ENCODE measurements at regions not wholly inside any gene's neighbourhood (a gene's known extent, or its start where the extent isn't known, plus 50 kb on each side); places are given as distances from the start of the nearest gene placed in this dataset.

DNA sequence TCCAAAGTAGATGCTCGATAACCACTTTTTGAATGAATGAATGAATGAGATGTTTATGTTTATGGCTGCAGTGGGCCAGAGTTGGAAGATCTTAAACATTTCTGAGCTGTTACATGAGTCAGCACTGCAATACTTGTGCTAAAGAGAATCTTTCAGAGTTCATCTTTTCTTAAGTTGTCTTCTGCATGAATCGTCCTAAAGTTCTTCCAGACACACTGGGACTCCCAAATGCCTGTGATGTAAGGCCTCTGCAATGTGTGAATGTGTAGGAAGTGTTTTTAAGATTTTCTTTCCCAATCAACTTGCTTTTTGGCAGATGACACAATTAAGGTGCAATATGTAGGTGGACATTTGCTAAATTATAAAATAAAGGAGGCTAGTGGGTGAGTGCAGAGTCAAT lies 50.3 kb upstream of the TRIM9 start:
- Histone ChIP-seq H3K27ac (no peak overlapping the region), H3K4me3 (no peak overlapping the region)
- no peak for DNase-seq (ENCODE audit: low spot score)
- TF ChIP-seq, protein P1, sequence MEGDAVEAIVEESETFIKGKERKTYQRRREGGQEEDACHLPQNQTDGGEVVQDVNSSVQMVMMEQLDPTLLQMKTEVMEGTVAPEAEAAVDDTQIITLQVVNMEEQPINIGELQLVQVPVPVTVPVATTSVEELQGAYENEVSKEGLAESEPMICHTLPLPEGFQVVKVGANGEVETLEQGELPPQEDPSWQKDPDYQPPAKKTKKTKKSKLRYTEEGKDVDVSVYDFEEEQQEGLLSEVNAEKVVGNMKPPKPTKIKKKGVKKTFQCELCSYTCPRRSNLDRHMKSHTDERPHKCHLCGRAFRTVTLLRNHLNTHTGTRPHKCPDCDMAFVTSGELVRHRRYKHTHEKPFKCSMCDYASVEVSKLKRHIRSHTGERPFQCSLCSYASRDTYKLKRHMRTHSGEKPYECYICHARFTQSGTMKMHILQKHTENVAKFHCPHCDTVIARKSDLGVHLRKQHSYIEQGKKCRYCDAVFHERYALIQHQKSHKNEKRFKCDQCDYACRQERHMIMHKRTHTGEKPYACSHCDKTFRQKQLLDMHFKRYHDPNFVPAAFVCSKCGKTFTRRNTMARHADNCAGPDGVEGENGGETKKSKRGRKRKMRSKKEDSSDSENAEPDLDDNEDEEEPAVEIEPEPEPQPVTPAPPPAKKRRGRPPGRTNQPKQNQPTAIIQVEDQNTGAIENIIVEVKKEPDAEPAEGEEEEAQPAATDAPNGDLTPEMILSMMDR (IDR thresholded peaks at IDR 0.05) = no peak

DNA sequence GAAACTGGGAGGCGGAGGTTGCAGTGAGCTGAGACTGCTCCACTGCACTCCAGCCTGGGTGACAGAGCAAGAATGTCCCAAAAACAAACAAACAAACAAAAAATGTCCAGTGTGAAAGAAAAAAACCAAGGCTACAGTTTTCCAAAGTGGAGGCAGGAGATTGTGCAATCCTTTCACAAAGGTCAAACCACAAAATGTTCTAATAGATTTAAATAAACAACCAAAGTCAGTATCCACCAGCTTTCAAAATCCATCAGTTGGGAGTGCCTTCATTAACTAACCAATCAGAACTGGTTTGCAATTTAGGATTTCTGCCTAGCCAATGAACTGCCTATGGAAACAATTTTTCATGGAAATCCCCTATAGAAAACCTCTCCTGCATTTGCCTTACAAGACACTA lies 52.3 kb upstream of the TRIM9 start:
- TF ChIP-seq, protein P1 (IDR thresholded peaks at IDR 0.05) = no peak
- H3K4me3 ChIP-seq = no peak overlapping the region
- DNase-seq (ENCODE audit: low spot score) = no peak
- H3K27ac ChIP-seq = no peak overlapping the region

DNA sequence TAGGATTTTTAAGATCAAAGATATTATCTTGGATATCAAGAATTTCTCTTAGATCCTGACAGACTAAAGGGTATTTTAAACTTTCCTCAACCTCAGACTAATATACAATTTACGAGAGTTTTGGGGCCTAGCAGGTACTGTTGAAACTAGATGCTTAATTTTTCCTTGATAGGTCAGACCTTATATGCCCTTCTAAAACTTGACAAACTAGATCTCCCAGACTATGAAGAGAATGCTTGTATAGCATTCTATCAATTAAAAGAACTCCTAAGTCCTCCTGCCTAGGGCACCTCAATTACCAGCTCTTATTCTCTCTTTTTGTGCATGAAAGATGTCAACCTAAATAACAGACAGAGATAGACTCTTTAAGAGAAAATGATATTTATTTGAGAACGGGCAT lies 60.4 kb upstream of the TRIM9 start:
- DNase-seq (ENCODE audit: low spot score) = no peak
- Histone ChIP-seq H3K4me3 (no peak overlapping the region), H3K27ac (no peak overlapping the region)
- TF ChIP-seq, protein P1 (IDR thresholded peaks at IDR 0.05) = no peak

DNA sequence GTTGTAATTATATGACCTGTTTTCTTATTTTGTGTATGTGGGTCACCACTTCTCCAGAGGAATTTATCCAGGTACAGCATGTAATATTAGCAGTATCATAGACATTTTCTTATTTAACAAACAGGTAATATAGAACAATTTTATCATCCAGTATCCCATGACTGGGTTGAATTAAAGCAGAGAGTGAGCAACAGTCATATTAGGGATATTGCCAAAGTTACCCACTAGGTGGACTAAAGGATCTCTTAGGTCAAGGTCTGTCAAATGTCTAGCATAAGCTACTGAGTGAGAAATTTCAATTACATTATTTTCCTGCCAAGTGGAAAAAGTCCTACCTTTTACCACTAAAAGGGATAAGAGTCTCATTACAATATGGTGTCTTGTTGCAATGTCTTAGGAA lies 62.1 kb upstream of the TRIM9 start:
- no peak for DNase-seq (ENCODE audit: low spot score)
- Histone ChIP-seq H3K27ac (no peak overlapping the region), H3K4me3 (no peak overlapping the region)
- TF ChIP-seq, protein P1 (IDR thresholded peaks at IDR 0.05) = no peak

DNA sequence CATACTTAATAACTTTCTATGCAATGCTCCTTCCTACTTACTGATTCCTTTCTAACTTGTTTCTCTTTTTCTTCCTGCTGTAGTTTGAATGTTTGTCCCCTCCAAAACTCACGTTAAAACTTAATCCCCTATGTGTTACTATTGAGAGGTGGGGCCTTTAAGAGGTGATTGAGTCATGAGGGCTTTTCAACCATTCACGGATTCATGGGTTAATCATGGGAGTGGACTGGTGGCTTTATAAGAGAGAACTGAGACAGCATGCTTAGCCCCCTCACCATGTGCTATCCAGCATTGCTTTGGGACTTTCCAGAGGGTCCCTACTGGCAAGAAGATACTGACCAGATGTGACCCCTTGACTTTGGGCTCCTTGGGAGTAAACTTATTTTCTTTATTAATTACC lies 66.0 kb upstream of the TRIM9 start:
- no peak for DNase-seq (ENCODE audit: low spot score)
- TF ChIP-seq, protein P1 (IDR thresholded peaks at IDR 0.05) = no peak
- Histone ChIP-seq H3K27ac (no peak overlapping the region), H3K4me3 (no peak overlapping the region)

DNA sequence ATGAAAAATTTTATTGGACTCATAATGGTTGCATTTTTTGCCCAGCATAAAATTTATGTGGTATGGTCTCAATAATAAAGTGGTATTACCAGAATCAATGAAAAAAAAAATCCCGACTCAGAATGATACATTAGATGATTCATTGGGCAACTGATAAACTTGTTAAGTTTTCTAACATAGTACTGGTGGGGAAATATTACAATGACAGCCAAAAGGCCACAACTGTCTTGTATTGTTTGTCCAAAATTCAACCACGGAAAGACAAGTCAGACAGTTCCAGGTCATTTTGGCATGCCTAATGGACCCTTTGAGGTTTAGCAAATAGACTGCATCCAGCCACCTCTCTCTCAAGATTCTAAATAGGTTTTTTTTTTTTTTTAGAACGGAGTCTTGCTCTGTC lies 70.5 kb upstream of the TRIM9 start:
- no peak overlapping the region for H3K4me3 ChIP-seq
- no peak overlapping the region for H3K27ac ChIP-seq
- TF ChIP-seq, protein P1 (IDR thresholded peaks at IDR 0.05) = no peak
- DNase-seq (ENCODE audit: low spot score) = no peak

DNA sequence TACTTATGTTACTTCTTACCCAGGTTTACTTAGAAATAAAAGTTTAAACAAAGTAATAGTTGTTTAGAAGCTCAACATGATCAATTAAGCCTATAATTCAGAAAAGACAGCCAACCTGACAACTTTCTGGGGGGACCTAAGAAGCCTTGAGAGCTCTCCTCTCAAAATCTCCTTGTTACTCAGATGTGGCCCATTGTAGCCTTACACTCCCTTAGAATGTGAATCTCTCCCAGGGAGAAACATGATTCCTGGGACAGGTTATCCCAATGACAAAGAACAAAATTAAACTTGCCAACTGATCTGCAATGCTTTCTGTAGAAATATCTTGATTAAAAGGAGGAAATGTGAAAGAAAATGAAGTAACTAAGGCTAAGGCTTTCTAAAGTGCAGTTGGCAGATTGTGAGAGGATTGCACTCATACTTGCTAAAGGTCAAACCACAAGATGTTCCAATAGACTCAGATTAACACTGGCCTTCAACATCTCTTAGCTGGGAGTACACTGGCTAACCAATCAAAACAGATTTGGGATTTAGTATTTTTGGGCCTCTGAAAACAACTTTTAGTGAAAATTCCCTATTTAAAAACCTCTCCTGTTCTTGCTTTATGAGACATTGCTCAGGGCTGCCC lies 72.3 kb upstream of the TMX1 start:
- H3K4me3 ChIP-seq = no peak overlapping the region
- no peak for DNase-seq (ENCODE audit: low spot score)
- H3K27ac ChIP-seq = peak overlapping the region in 1 of 2 donors; percentile 48
- TF ChIP-seq, protein P1 (IDR thresholded peaks at IDR 0.05) = no peak

All from coronary artery (tissue), 2 donors.